Prostate gland (tissue), 2 donors: ENCODE measurements at regions not wholly inside any gene's neighbourhood (a gene's known extent, or its start where the extent isn't known, plus 50 kb on each side); places are given as distances from the start of the nearest gene placed in this dataset.
"Not testable (repeated sequence)": the region's sequence is repeated elsewhere in the genome, so short reads cannot be mapped to it uniquely, and the experiment has no call there.

Experiments
- DNase-seq: peaks from one replicate; pipeline ENCODE4 v3.0.0-alpha.2; 2019; ENCODE audit warnings: low spot score
- H3K27ac ChIP-seq, 2 donors: fragments of 200-600 bp; sonication (generic); 2 replicates each; pipeline ENCODE4 v1.5.1; 2017 to 2019
- H3K27me3 ChIP-seq: fragments of 200-600 bp; sonication (generic); replicated peaks from 2 replicates; pipeline ENCODE4 v1.5.1; 2019; ENCODE audit not compliant: insufficient read depth
- H3K36me3 ChIP-seq, 2 donors: fragments of 200-600 bp; sonication (generic); 1 replicate in 1 of 2; 2 replicates in 1 of 2; pipeline versions ENCODE4 v1.5.1 to v1.8.1; 2017 to 2019
- H3K4me1 ChIP-seq: fragments of 200-600 bp; sonication (generic); replicated peaks from 2 replicates; pipeline ENCODE4 v1.5.1; 2019
- H3K4me3 ChIP-seq, 2 donors: fragments of 200-600 bp; sonication (generic); 2 replicates each; pipeline ENCODE4 v1.5.1; 2017 to 2019
- H3K9me3 ChIP-seq: fragments of 200-600 bp; sonication (generic); 2 replicates; pipeline ENCODE4 v1.5.1; 2017
- WGBS: methylation state at CpG from one replicate; pipeline ENCODE4 v1.1.5; 2018; 5-methylcytosine and 5-hydroxymethylcytosine counted together
- intact Hi-C: fragments of 100-400 bp; cut with DNase I; formaldehyde crosslinking; loops from one replicate; pipeline ENCODE4 v1.14.2; 2022

- no CpG with 5 or more reads among the region's 77 CpGs for WGBS
- H3K9me3 ChIP-seq, DNase-seq, H3K4me1 ChIP-seq, H3K36me3 ChIP-seq, intact Hi-C loops, H3K27me3 ChIP-seq: not testable (repeated sequence)
- Histone ChIP-seq H3K27ac (peak overlapping the region in 1 of 2 donors; percentile 69), H3K4me3 (peak overlapping the region in 1 of 2 donors; percentile 33)
These were observed 69.4 kb upstream of the NUDT4B start for GRCh38 chr1:148679050-148679786.

GRCh38 chr1:148679787-148680326, 68.7 kb upstream of the NUDT4B start:
- H3K36me3 ChIP-seq, H3K27ac ChIP-seq, H3K4me3 ChIP-seq, H3K9me3 ChIP-seq, DNase-seq, H3K27me3 ChIP-seq, H3K4me1 ChIP-seq, intact Hi-C loops: not testable (repeated sequence)
- no CpG with 5 or more reads among the region's 37 CpGs for WGBS

- H3K27ac ChIP-seq, H3K9me3 ChIP-seq, intact Hi-C loops, H3K4me1 ChIP-seq, H3K36me3 ChIP-seq, DNase-seq, H3K27me3 ChIP-seq, H3K4me3 ChIP-seq: not testable (repeated sequence)
- no CpG with 5 or more reads among the region's 4 CpGs for WGBS
These were observed 61.8 kb upstream of the NUDT4B start for GRCh38 chr1:148686735-148687134.

- DNase-seq, H3K4me3 ChIP-seq, H3K9me3 ChIP-seq, H3K4me1 ChIP-seq, H3K27ac ChIP-seq, H3K36me3 ChIP-seq, intact Hi-C loops, H3K27me3 ChIP-seq: not testable (repeated sequence)
- WGBS = no CpG with 5 or more reads among the region's 2 CpGs
These were observed 61.2 kb upstream of the NUDT4B start for GRCh38 chr1:148687376-148687775.
